SU-DHL-6 (cell line): ENCODE measurements at regions not wholly inside any gene's neighbourhood (a gene's known extent, or its start where the extent isn't known, plus 50 kb on each side); places are given as distances from the start of the nearest gene placed in this dataset.

Experiments used
- H2AFZ ChIP-seq: fragments of 200-600 bp; sonication (generic); 2 replicates; pipeline ENCODE4 v1.6.1; 2014; ENCODE audit warnings: low read depth, mild to moderate bottlenecking, moderate library complexity, mixed read lengths, antibody characterized with exemption, low read length; ENCODE audit not compliant: severe bottlenecking
- H3F3A ChIP-seq: fragments of 200-600 bp; shearing (Covaris generic); 2 replicates; pipeline ENCODE4 v1.6.0; 2016; ENCODE audit warnings: antibody characterized with exemption, mild to moderate bottlenecking; ENCODE audit not compliant: insufficient read depth
- H3K27ac ChIP-seq: fragments of 200-600 bp; sonication (generic); 2 replicates; pipeline ENCODE4 v1.5.1; 2016; ENCODE audit warnings: low read depth, mild to moderate bottlenecking, low read length, moderate library complexity, mixed read lengths
- H3K27me3 ChIP-seq: fragments of 200-600 bp; sonication (generic), shearing (Covaris generic); 2 replicates; pipeline ENCODE4 v1.6.0; 2014; ENCODE audit warnings: mild to moderate bottlenecking, low read length
- H3K36me3 ChIP-seq: fragments of 200-600 bp; sonication (generic); 2 replicates; pipeline ENCODE4 v1.6.1; 2014; ENCODE audit warnings: mild to moderate bottlenecking, low read length, mixed read lengths
- H3K4me2 ChIP-seq: fragments of 300-600, 200-600 bp; shearing (Covaris generic), sonication (generic); 2 replicates; pipeline ENCODE4 v1.6.0; 2014; ENCODE audit warnings: low read length, low read depth, mild to moderate bottlenecking; ENCODE audit not compliant: poor library complexity, severe bottlenecking
- H3K4me3 ChIP-seq: fragments of 200-600 bp; sonication (generic); 2 replicates; pipeline ENCODE4 v1.5.1; 2014; ENCODE audit warnings: antibody characterized with exemption, low read length, mild to moderate bottlenecking, mixed read lengths; ENCODE audit not compliant: insufficient read depth, poor library complexity, severe bottlenecking
- H3K79me2 ChIP-seq: fragments of 200-600 bp; sonication (generic); 2 replicates; pipeline ENCODE4 v1.6.1; 2014; ENCODE audit warnings: mild to moderate bottlenecking, low read length, moderate library complexity; ENCODE audit not compliant: insufficient read depth
- H3K9ac ChIP-seq: fragments of 200-600 bp; sonication (generic); 2 replicates; pipeline ENCODE4 v1.7.0; 2014; ENCODE audit warnings: mild to moderate bottlenecking, low read length
- H3K9me2 ChIP-seq: fragments of 200-600 bp; sonication (generic); replicated peaks from 2 replicates; pipeline ENCODE4 v1.6.1; 2014; ENCODE audit warnings: low read length; ENCODE audit not compliant: insufficient read depth
- H3K9me3 ChIP-seq: fragments of 200-600 bp; sonication (generic); 2 replicates; pipeline ENCODE4 v1.6.1; 2014; ENCODE audit warnings: low read length, mixed read lengths; ENCODE audit not compliant: insufficient read depth
- H4K20me1 ChIP-seq: fragments of 200-600 bp; sonication (generic); 2 replicates; pipeline ENCODE4 v1.6.1; 2014; ENCODE audit warnings: low read depth, mild to moderate bottlenecking, antibody characterized with exemption, low read length, moderate library complexity, mixed read lengths
- EZH2phosphoT487 ChIP-seq: fragments of 200-600 bp; sonication (generic), shearing (Covaris generic); conservative IDR thresholded peaks from 2 replicates; pipeline ENCODE4 v1.6.1; 2018; ENCODE audit warnings: mild to moderate bottlenecking, antibody characterized with exemption, low read length, moderate library complexity, mixed read lengths
- TF ChIP-seq, protein P1 (sequence below): fragments of 200-600 bp; sonication (generic); IDR thresholded peaks from one replicate; pipeline ENCODE4 v1.5.1; 2017; ENCODE audit warnings: antibody characterized with exemption, mild to moderate bottlenecking, low read length, moderate library complexity; ENCODE audit not compliant: insufficient read depth, poor library complexity, severe bottlenecking

DNA sequence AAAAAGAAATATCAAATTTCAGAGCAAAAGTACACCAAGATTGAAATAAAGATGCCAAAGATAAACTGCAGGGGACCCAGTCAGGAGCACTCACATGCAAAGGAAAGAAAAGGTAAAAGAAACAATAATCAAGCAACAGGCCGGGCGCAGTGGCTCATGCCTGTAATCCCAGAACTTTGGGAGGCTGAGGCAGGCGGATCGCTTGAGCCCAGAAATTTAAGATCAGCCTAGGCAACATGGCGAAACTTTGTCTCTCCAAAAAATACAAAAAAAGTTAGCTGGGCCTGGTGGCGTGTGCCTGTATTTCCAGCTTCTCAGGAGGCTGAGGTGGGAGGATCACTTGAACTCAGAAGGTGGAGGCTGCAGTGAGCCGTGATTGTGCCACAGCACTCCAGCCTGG is 107.6 kb upstream of the SMURF2 start:
- no peak overlapping the region for H3K4me3 ChIP-seq
- TF ChIP-seq, protein P1, sequence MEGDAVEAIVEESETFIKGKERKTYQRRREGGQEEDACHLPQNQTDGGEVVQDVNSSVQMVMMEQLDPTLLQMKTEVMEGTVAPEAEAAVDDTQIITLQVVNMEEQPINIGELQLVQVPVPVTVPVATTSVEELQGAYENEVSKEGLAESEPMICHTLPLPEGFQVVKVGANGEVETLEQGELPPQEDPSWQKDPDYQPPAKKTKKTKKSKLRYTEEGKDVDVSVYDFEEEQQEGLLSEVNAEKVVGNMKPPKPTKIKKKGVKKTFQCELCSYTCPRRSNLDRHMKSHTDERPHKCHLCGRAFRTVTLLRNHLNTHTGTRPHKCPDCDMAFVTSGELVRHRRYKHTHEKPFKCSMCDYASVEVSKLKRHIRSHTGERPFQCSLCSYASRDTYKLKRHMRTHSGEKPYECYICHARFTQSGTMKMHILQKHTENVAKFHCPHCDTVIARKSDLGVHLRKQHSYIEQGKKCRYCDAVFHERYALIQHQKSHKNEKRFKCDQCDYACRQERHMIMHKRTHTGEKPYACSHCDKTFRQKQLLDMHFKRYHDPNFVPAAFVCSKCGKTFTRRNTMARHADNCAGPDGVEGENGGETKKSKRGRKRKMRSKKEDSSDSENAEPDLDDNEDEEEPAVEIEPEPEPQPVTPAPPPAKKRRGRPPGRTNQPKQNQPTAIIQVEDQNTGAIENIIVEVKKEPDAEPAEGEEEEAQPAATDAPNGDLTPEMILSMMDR, result no peak
- TF ChIP-seq EZH2phosphoT487, result no peak
- H3K79me2 ChIP-seq, result no peaks in the 10 kb centered on the region

DNA sequence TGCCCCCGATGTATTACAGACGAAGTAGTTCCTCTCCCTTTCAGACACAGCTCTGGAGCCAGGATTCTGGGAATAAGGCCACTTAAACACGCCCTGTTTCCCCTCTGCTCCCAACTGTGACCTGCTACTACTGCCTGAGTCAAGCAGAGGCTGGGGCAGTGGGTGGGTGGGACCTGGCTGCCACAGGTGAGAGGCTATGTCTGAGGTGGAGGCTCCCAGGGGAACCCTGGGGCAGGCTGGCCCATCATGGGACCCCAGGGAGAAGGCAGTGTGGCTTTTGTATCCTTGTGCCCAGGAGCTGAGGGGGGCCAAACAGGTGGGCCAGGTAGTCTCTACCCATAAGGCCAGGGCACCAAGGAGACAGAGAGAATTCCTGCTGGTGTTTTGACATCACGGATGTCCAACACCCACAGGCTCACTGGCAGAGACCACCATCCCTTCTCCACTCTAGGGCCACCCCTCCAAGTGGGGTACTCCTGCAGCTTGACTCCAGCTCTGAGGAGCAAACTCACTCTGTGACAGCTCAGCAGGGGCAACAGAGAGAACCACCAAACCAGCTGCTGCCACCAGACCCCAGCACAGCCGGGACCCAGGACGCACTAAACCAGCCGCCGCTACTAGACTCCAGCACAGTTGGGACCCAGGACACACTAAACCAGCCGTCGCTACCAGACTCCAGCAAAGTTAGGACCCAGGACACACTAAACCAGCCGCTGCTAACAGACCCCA is 105.3 kb upstream of the SMURF2 start:
- no peak overlapping the region for H3K4me2 ChIP-seq
- no peak overlapping the region for H2AFZ ChIP-seq
- no peak overlapping the region for H3K4me3 ChIP-seq
- no peaks in the 10 kb centered on the region for H3F3A ChIP-seq
- H3K9ac ChIP-seq, result no peak overlapping the region
- H3K79me2 ChIP-seq, result no peaks in the 10 kb centered on the region
- no peaks in the 10 kb centered on the region for H4K20me1 ChIP-seq
- no peak for TF ChIP-seq EZH2phosphoT487
- TF ChIP-seq, protein P1, result no peak
- no peaks in the 10 kb centered on the region for H3K9me2 ChIP-seq
- no peak overlapping the region for H3K27ac ChIP-seq
- no peaks in the 10 kb centered on the region for H3K9me3 ChIP-seq
- no peaks in the 10 kb centered on the region for H3K36me3 ChIP-seq
- H3K27me3 ChIP-seq, result no peaks in the 10 kb centered on the region

More for the DNA sequence above, 107.6 kb upstream of the SMURF2 start:
- Histone ChIP-seq H3K9ac (no peak overlapping the region), H3K36me3 (no peaks in the 10 kb centered on the region), H3K27ac (no peak overlapping the region), H3K9me2 (no peaks in the 10 kb centered on the region), H3K27me3 (no peaks in the 10 kb centered on the region), H3F3A (no peaks in the 10 kb centered on the region), H2AFZ (no peak overlapping the region), H4K20me1 (no peaks in the 10 kb centered on the region), H3K4me2 (no peak overlapping the region), H3K9me3 (no peaks in the 10 kb centered on the region)

DNA sequence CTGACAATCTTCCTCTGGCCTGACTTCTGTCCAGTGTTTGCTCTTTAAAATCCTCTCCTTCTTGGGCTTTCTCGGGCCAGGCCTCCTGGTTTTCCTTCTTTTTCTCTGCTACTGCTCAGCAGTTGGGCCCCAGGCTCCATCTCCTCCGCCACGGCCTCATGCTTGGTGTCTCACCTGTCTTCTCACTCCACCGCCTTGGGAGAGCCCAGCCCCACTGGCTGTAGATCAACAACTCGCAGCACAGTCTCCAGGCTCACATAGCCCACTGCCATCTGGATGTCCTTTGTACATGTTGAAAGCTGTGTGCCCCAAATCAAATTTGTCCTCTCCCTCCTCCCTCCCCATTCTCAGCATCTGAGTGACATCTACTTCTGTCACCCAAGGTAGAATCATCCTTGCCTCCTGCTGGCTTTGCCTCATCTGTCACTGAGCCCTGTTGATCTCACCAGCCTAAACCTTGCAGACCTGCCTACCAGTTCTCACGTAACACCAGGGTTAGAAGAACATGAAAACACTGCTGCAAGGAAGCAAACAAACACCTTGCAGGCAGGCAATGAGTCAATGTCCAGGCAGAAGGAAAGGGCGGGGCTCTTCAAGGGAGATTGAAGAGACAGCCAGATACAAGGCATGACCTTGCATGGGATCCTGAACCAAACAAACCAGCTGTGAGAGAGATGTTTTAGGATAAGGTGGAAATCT is 103.2 kb upstream of the SMURF2 start:
- no peaks in the 10 kb centered on the region for H3F3A ChIP-seq
- TF ChIP-seq EZH2phosphoT487, result no peak
- TF ChIP-seq, protein P1, result no peak
- H3K4me2 ChIP-seq, result no peak overlapping the region

More for the DNA sequence above, 103.2 kb upstream of the SMURF2 start:
- Histone ChIP-seq H3K9me3 (no peaks in the 10 kb centered on the region), H3K27me3 (no peaks in the 10 kb centered on the region), H3K36me3 (peaks cover 4% of the 10 kb centered on the region; the same call in 1 of the 2 replicates), H3K9ac (no peak overlapping the region), H3K9me2 (no peaks in the 10 kb centered on the region), H2AFZ (no peak overlapping the region), H3K27ac (no peak overlapping the region), H4K20me1 (no peaks in the 10 kb centered on the region), H3K4me3 (no peak overlapping the region), H3K79me2 (no peaks in the 10 kb centered on the region)
